IMR-90 (cell line): ENCODE measurements at regions not wholly inside any gene's neighbourhood (a gene's known extent, or its start where the extent isn't known, plus 50 kb on each side); places are given as distances from the start of the nearest gene placed in this dataset.

Experiments
- CTCF ChIP-seq: conservative IDR thresholded peaks from 2 replicates; pipeline ENCODE4 v1.5.1; 2012; ENCODE audit warnings: mild to moderate bottlenecking, low read depth, low read length, improper control_type of control experiment
- MAFK ChIP-seq: IDR thresholded peaks from 2 replicates; pipeline ENCODE4 v1.6.1; 2012; ENCODE audit warnings: low read depth, low read length, improper control_type of control experiment
- MXI1 ChIP-seq: IDR thresholded peaks from 2 replicates; pipeline ENCODE4 v1.6.1; 2012; ENCODE audit warnings: low read depth, mild to moderate bottlenecking, low read length, moderate library complexity, borderline replicate concordance
- POLR2A ChIP-seq: IDR thresholded peaks from 2 replicates; pipeline ENCODE4 v1.6.1; 2012; ENCODE audit warnings: mild to moderate bottlenecking, low read depth, low read length
- RAD21 ChIP-seq: IDR thresholded peaks from 2 replicates; pipeline ENCODE4 v1.6.1; 2012; ENCODE audit warnings: low read length, improper control_type of control experiment
- RCOR1 ChIP-seq: IDR thresholded peaks from 2 replicates; pipeline ENCODE4 v1.6.1; 2012; ENCODE audit warnings: mild to moderate bottlenecking, low read length, improper control_type of control experiment; ENCODE audit not compliant: insufficient replicate concordance
- RFX5 ChIP-seq: IDR thresholded peaks from 2 replicates; pipeline ENCODE4 v1.8.0; 2012; ENCODE audit warnings: low read depth, mild to moderate bottlenecking, low read length, moderate library complexity
- SMC3 ChIP-seq: fragments of 150-350 bp; IDR thresholded peaks from 2 replicates; pipeline ENCODE4 v1.6.1; 2016; ENCODE audit warnings: low read depth, mild to moderate bottlenecking, antibody characterized with exemption, low read length, moderate library complexity
- USF2 ChIP-seq: fragments of 150-350 bp; IDR thresholded peaks from 2 replicates; pipeline ENCODE4 v1.6.1; 2017; ENCODE audit warnings: mild to moderate bottlenecking, antibody characterized with exemption, low read length, low read depth

- TF ChIP-seq CTCF: no peak
- TF ChIP-seq USF2: no peak
- no peak for TF ChIP-seq MAFK
- no peak for TF ChIP-seq POLR2A
- TF ChIP-seq RCOR1: no peak
- no peak for TF ChIP-seq SMC3
- TF ChIP-seq MXI1: no peak
- no peak for TF ChIP-seq RAD21
- TF ChIP-seq RFX5: no peak
These were observed 184.3 kb upstream of the SOX4 start for GRCh38 chr6:21409231-21409630.
